Activated CD4-positive, alpha-beta T cell treated with anti-CD3 and anti-CD28 coated beads for 36 hours (primary cell): ENCODE measurements at regions not wholly inside any gene's neighbourhood (a gene's known extent, or its start where the extent isn't known, plus 50 kb on each side); places are given as distances from the start of the nearest gene placed in this dataset.

ENCODE experiments used
- ATAC-seq: fragments of 200-7000 bp; cut with Tn5 transposase; one replicate; pipeline ENCODE4 v1.10.0; 2021; ENCODE audit warnings: mild to moderate bottlenecking, moderate library complexity
- CTCF ChIA-PET: fragments of 350-600 bp; sonication (Branson Sonifier 250); formaldehyde crosslinking; loops from one replicate; lab custom pipeline; 2021; ENCODE audit warnings: antibody characterized with exemption; lab: Charles Lee
- POLR2A ChIA-PET: fragments of 350-600 bp; sonication (Branson Sonifier 250); formaldehyde crosslinking; loops from one replicate; lab custom pipeline; 2021; ENCODE audit warnings: antibody characterized with exemption, inconsistent platforms; lab: Charles Lee
- DNase-seq: peaks from one replicate; pipeline ENCODE4 v3.0.0-alpha.2; 2020
- H3K27ac Mint-ChIP-seq: one replicate; pipeline ENCODE4 v1.8.0; 2021; ENCODE audit warnings: mixed read lengths
- H3K27me3 Mint-ChIP-seq: one replicate; pipeline ENCODE4 v1.8.0; 2021; ENCODE audit warnings: mixed read lengths
- H3K36me3 Mint-ChIP-seq: one replicate; pipeline ENCODE4 v1.8.0; 2021; ENCODE audit warnings: low read depth, mixed read lengths
- H3K4me1 Mint-ChIP-seq: one replicate; pipeline ENCODE4 v1.8.0; 2021; ENCODE audit warnings: mixed read lengths
- H3K4me3 Mint-ChIP-seq: one replicate; pipeline ENCODE4 v1.8.0; 2021; ENCODE audit warnings: mild to moderate bottlenecking, moderate library complexity, mixed read lengths
- H3K9me3 Mint-ChIP-seq: one replicate; pipeline ENCODE4 v1.8.0; 2021; ENCODE audit warnings: low read depth, mixed read lengths
- intact Hi-C, 2 experiments: fragments of 100-400 bp; cut with DNase I in 1 of 2; cut with micrococcal nuclease in 1 of 2; formaldehyde crosslinking; loops; one replicate each; pipeline versions ENCODE4 v1.14.2 to v1.15.1; 2022 to 2024; cut with DNase I, micrococcal nuclease

- Mint-ChIP-seq H3K36me3 (no peaks in the 10 kb centered on the region), H3K9me3 (no peaks in the 10 kb centered on the region), H3K4me3 (no peak overlapping the region), H3K27ac (no peak overlapping the region), H3K4me1 (no peaks in the 10 kb centered on the region), H3K27me3 (peaks cover 11% of the 10 kb centered on the region)
- POLR2A ChIA-PET, result no interaction called here
- no peak for ATAC-seq
- CTCF ChIA-PET, result interaction anchor here (0.7 kb wide), 1 partner anchor 1487 kb away, joined by 3 read pairs; no protein-coding TSS in a partner anchor
- intact Hi-C loops, result no loop called here
- no peak for DNase-seq
Observed at GRCh38 chr3:14590569-14590968, 50.4 kb upstream of the GRIP2 start.

GRCh38 chr3:14592390-14592789 lies 52.2 kb upstream of the GRIP2 start:
- Mint-ChIP-seq H3K9me3 (no peaks in the 10 kb centered on the region), H3K4me3 (no peak overlapping the region), H3K27ac (no peak overlapping the region), H3K27me3 (peaks cover 21% of the 10 kb centered on the region), H3K36me3 (no peaks in the 10 kb centered on the region), H3K4me1 (no peaks in the 10 kb centered on the region)
- intact Hi-C loops, result no loop called here
- DNase-seq, result no peak
- ChIA-PET POLR2A (no interaction called here), CTCF (interaction anchor here (0.9 kb wide), 1 partner anchor 43 kb away, joined by 5 read pairs; no protein-coding TSS in a partner anchor)
- ATAC-seq, result no peak

GRCh38 chr3:14592836-14593235 lies 52.7 kb upstream of the GRIP2 start:
- DNase-seq, result no peak
- no peak for ATAC-seq
- ChIA-PET POLR2A (no interaction called here), CTCF (interaction anchor here (0.9 kb wide), 1 partner anchor 43 kb away, joined by 5 read pairs; no protein-coding TSS in a partner anchor)
- Mint-ChIP-seq H3K36me3 (no peaks in the 10 kb centered on the region), H3K9me3 (no peaks in the 10 kb centered on the region), H3K27ac (no peak overlapping the region), H3K4me1 (no peaks in the 10 kb centered on the region), H3K27me3 (peaks cover 21% of the 10 kb centered on the region), H3K4me3 (no peak overlapping the region)
- intact Hi-C loops, result no loop called here

- Mint-ChIP-seq H3K27ac (no peak overlapping the region), H3K4me1 (no peaks in the 10 kb centered on the region), H3K9me3 (peaks cover 7% of the 10 kb centered on the region), H3K4me3 (no peak overlapping the region), H3K27me3 (peaks cover 29% of the 10 kb centered on the region), H3K36me3 (no peaks in the 10 kb centered on the region)
- POLR2A ChIA-PET, result no interaction called here
- intact Hi-C loops, result no loop called here
- CTCF ChIA-PET, result no interaction called here
- no peak for ATAC-seq
- DNase-seq, result no peak
Observed at GRCh38 chr3:14594234-14594633, 54.1 kb upstream of the GRIP2 start.

- POLR2A ChIA-PET, result no interaction called here
Observed at GRCh38 chr3:14595561-14595960, 55.4 kb upstream of the GRIP2 start.

GRCh38 chr3:14597266-14597665 lies 54.3 kb upstream of the CCDC174 start:
- Mint-ChIP-seq H3K36me3 (no peaks in the 10 kb centered on the region), H3K4me3 (no peak overlapping the region), H3K27me3 (peaks cover 42% of the 10 kb centered on the region), H3K27ac (no peak overlapping the region), H3K9me3 (peaks cover 7% of the 10 kb centered on the region), H3K4me1 (no peaks in the 10 kb centered on the region)
- POLR2A ChIA-PET, result no interaction called here
- intact Hi-C loops, result no loop called here
- no peak for DNase-seq
- no peak for ATAC-seq
- CTCF ChIA-PET, result no interaction called here

More at GRCh38 chr3:14595561-14595960, 55.4 kb upstream of the GRIP2 start:
- CTCF ChIA-PET, result interaction anchor here (1.1 kb wide), 1 partner anchor 17 kb away, joined by 3 read pairs; no protein-coding TSS in a partner anchor
- Mint-ChIP-seq H3K36me3 (no peaks in the 10 kb centered on the region), H3K27ac (no peak overlapping the region), H3K27me3 (peaks cover 33% of the 10 kb centered on the region), H3K4me3 (no peak overlapping the region), H3K9me3 (peaks cover 7% of the 10 kb centered on the region), H3K4me1 (no peaks in the 10 kb centered on the region)
- no peak for ATAC-seq
- no peak for DNase-seq
- intact Hi-C loops, result no loop called here

GRCh38 chr3:14598143-14598569 lies 53.4 kb upstream of the CCDC174 start:
- DNase-seq (peak; percentile 78), ATAC-seq (peak; percentile 71)
- H3K4me3 Mint-ChIP-seq, result no peak overlapping the region
- H3K9me3 Mint-ChIP-seq, result peaks cover 7% of the 10 kb centered on the region
- POLR2A ChIA-PET, result no interaction called here
- CTCF ChIA-PET, result no interaction called here
- no peaks in the 10 kb centered on the region for H3K36me3 Mint-ChIP-seq
- H3K4me1 Mint-ChIP-seq, result no peaks in the 10 kb centered on the region
- H3K27ac Mint-ChIP-seq, result no peak overlapping the region
- H3K27me3 Mint-ChIP-seq, result peaks cover 43% of the 10 kb centered on the region
- intact Hi-C loops, result no loop called here

GRCh38 chr3:14599488-14599887 lies 52.1 kb upstream of the CCDC174 start:
- no peak overlapping the region for H3K4me3 Mint-ChIP-seq
- H3K27ac Mint-ChIP-seq, result no peak overlapping the region
- ChIA-PET CTCF (no interaction called here), POLR2A (no interaction called here)
- peaks cover 9% of the 10 kb centered on the region for H3K9me3 Mint-ChIP-seq
- peaks cover 52% of the 10 kb centered on the region for H3K27me3 Mint-ChIP-seq
- intact Hi-C loops, result no loop called here
- H3K36me3 Mint-ChIP-seq, result no peaks in the 10 kb centered on the region
- ATAC-seq (no peak), DNase-seq (no peak)
- H3K4me1 Mint-ChIP-seq, result no peaks in the 10 kb centered on the region

GRCh38 chr3:14600075-14600474 lies 51.5 kb upstream of the CCDC174 start:
- Mint-ChIP-seq H3K27me3 (peaks cover 58% of the 10 kb centered on the region), H3K36me3 (no peaks in the 10 kb centered on the region), H3K27ac (no peak overlapping the region), H3K9me3 (peaks cover 9% of the 10 kb centered on the region), H3K4me3 (no peak overlapping the region), H3K4me1 (no peaks in the 10 kb centered on the region)
- CTCF ChIA-PET, result no interaction called here
- intact Hi-C loops, result no loop called here
- no peak for DNase-seq
- no peak for ATAC-seq
- POLR2A ChIA-PET, result no interaction called here

GRCh38 chr3:14600856-14601610 lies 50.5 kb upstream of the CCDC174 start:
- DNase-seq (no peak), ATAC-seq (no peak)
- Mint-ChIP-seq H3K9me3 (peaks cover 9% of the 10 kb centered on the region), H3K27me3 (peaks cover 61% of the 10 kb centered on the region), H3K36me3 (no peaks in the 10 kb centered on the region), H3K27ac (no peak overlapping the region), H3K4me3 (no peak overlapping the region), H3K4me1 (no peaks in the 10 kb centered on the region)
- intact Hi-C loops, result no loop called here
- ChIA-PET CTCF (no interaction called here), POLR2A (no interaction called here)

- no peak for ATAC-seq
Observed at GRCh38 chr3:14601692-14602005, 49.9 kb upstream of the CCDC174 start.

More at GRCh38 chr3:14601692-14602005, 49.9 kb upstream of the CCDC174 start:
- peaks cover 9% of the 10 kb centered on the region for H3K9me3 Mint-ChIP-seq
- peaks cover 61% of the 10 kb centered on the region for H3K27me3 Mint-ChIP-seq
- no peaks in the 10 kb centered on the region for H3K36me3 Mint-ChIP-seq
- ChIA-PET CTCF (no interaction called here), POLR2A (no interaction called here)
- no peaks in the 10 kb centered on the region for H3K4me1 Mint-ChIP-seq
- no peak overlapping the region for H3K27ac Mint-ChIP-seq
- no peak overlapping the region for H3K4me3 Mint-ChIP-seq
- DNase-seq, result no peak
- intact Hi-C loops, result no loop called here
